ENCODE measurements at regions not wholly inside any gene's neighbourhood (a gene's known extent, or its start where the extent isn't known, plus 50 kb on each side); places are given as distances from the start of the nearest gene placed in this dataset.
"Not testable (repeated sequence)": the region's sequence is repeated elsewhere in the genome, so short reads cannot be mapped to it uniquely, and the experiment has no call there.

- no peak for DNase-seq (ENCODE audit: low read depth)
Observed at GRCh38 chr4:111268769-111269414, 646.0 kb upstream of the PITX2 start.

GRCh38 chr4:111269439-111269838, 646.6 kb upstream of the PITX2 start:
- DNase-seq (ENCODE audit: low read depth): no peak

GRCh38 chr4:111274060-111274459, 651.2 kb upstream of the PITX2 start:
- DNase-seq (ENCODE audit: low read depth): no peak

GRCh38 chr4:111274486-111274885, 651.6 kb upstream of the PITX2 start:
- DNase-seq (ENCODE audit: low read depth): no peak

- no peak for DNase-seq (ENCODE audit: low read depth)
Observed at GRCh38 chr4:111281219-111281618, 658.3 kb upstream of the PITX2 start.

GRCh38 chr4:111282035-111282434, 659.2 kb upstream of the PITX2 start:
- no peak for DNase-seq (ENCODE audit: low read depth)

- peak; percentile 2 for DNase-seq (ENCODE audit: low read depth)
Observed at GRCh38 chr4:111283066-111283677, 660.3 kb upstream of the PITX2 start.

GRCh38 chr4:111296466-111296865, 673.6 kb upstream of the PITX2 start:
- no peak for DNase-seq (ENCODE audit: low read depth)

GRCh38 chr4:111303806-111304205, 680.9 kb upstream of the PITX2 start:
- DNase-seq (ENCODE audit: low read depth): no peak

GRCh38 chr4:111323496-111323895, 700.6 kb upstream of the PITX2 start:
- DNase-seq (ENCODE audit: low read depth): no peak

- no peak for DNase-seq (ENCODE audit: low read depth)
Observed at GRCh38 chr4:111323916-111324315, 701.0 kb upstream of the PITX2 start.

GRCh38 chr4:111326450-111326849, 703.6 kb upstream of the PITX2 start:
- DNase-seq (ENCODE audit: low read depth): no peak

- no peak for DNase-seq (ENCODE audit: low read depth)
Observed at GRCh38 chr4:111330786-111331185, 707.9 kb upstream of the PITX2 start.

GRCh38 chr4:111334361-111334760, 711.5 kb upstream of the PITX2 start:
- DNase-seq (ENCODE audit: low read depth): no peak

GRCh38 chr4:111337186-111337876, 714.5 kb upstream of the PITX2 start:
- not testable (repeated sequence) for DNase-seq (ENCODE audit: low read depth)

- no peak for DNase-seq (ENCODE audit: low read depth)
Observed at GRCh38 chr4:111359602-111360001, 736.7 kb upstream of the PITX2 start.

GRCh38 chr4:111360906-111361305, 738.0 kb upstream of the PITX2 start:
- DNase-seq (ENCODE audit: low read depth): no peak

- DNase-seq (ENCODE audit: low read depth): no peak
Observed at GRCh38 chr4:111362941-111363361, 740.1 kb upstream of the PITX2 start.

GRCh38 chr4:111377880-111378279, 755.0 kb upstream of the PITX2 start:
- DNase-seq (ENCODE audit: low read depth): not testable (repeated sequence)

GRCh38 chr4:111388561-111388960, 756.7 kb upstream of the FAM241A start:
- DNase-seq (ENCODE audit: low read depth): no peak

- DNase-seq (ENCODE audit: low read depth): no peak
Observed at GRCh38 chr4:111391829-111392228, 753.4 kb upstream of the FAM241A start.

GRCh38 chr4:111393781-111394180, 751.5 kb upstream of the FAM241A start:
- DNase-seq (ENCODE audit: low read depth): no peak

GRCh38 chr4:111398906-111399330, 746.3 kb upstream of the FAM241A start:
- DNase-seq (ENCODE audit: low read depth): no peak

Measured in activated T-helper 9 cell treated with anti-CD3 and anti-CD28 coated beads, Interleukin-2, amount 50 U/mL, for 16 hours (primary cell).